ENCODE measurements at regions not wholly inside any gene's neighbourhood (a gene's known extent, or its start where the extent isn't known, plus 50 kb on each side); places are given as distances from the start of the nearest gene placed in this dataset.
"Not testable (repeated sequence)": the region's sequence is repeated elsewhere in the genome, so short reads cannot be mapped to it uniquely, and the experiment has no call there.

DNA sequence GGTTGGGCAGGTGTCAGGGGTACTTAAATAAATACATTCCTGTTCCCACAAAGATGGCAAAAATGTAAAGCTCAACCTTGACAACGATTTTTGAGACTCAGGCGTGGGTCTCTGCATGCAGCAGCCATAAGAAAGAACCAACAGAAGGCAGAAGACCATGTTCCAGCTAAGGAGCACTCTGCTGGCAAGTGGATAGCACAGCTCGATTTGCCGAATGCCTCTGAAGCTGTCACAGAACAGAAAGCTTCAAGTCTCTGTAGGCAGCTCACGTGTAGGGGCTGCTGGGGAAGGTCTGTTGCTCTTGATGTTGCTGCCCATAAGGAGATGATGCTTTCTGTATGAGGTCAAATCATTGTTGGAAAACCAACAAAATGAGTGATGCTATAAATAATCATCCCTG, 119.6 kb upstream of the GRIN3A start:
- DNase-seq (ENCODE audit: extremely low read depth, low read depth), result no peak
- TF ChIP-seq, protein P1, sequence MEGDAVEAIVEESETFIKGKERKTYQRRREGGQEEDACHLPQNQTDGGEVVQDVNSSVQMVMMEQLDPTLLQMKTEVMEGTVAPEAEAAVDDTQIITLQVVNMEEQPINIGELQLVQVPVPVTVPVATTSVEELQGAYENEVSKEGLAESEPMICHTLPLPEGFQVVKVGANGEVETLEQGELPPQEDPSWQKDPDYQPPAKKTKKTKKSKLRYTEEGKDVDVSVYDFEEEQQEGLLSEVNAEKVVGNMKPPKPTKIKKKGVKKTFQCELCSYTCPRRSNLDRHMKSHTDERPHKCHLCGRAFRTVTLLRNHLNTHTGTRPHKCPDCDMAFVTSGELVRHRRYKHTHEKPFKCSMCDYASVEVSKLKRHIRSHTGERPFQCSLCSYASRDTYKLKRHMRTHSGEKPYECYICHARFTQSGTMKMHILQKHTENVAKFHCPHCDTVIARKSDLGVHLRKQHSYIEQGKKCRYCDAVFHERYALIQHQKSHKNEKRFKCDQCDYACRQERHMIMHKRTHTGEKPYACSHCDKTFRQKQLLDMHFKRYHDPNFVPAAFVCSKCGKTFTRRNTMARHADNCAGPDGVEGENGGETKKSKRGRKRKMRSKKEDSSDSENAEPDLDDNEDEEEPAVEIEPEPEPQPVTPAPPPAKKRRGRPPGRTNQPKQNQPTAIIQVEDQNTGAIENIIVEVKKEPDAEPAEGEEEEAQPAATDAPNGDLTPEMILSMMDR (IDR thresholded peaks at IDR 0.05; ENCODE audit: low read depth, low read length), result no peak

DNA sequence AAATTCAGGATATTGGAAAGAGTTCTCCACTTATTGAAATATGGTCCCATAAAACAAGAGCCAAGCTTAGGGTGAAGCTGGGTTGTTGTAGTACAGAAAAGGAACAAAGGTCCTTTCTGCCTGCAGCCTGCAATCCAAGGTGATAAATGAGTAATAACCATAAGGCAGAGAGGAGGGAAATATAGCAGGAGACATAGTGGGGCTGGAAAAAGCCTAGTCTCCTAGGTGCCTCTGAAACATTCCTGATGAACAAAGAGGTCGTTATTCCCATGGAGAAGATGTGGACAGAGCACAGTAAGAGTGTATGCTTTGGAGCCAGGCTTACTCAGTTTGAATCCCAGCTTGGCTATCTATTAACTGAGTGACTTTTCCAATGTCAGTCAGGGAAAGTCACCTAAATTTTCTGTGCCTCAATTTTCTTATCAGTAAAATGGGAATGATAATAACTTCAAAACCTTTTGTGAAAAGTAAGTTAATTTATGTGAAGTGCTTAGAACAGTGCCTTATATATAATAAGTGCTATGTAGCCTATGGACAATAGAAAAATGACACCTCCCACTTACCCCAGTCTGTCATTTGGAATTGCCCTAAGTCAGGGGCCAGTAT, 110.8 kb upstream of the GRIN3A start:
- no peak for DNase-seq (ENCODE audit: extremely low read depth, low read depth)
- TF ChIP-seq, protein P1 (IDR thresholded peaks at IDR 0.05; ENCODE audit: low read depth, low read length), result no peak

DNA sequence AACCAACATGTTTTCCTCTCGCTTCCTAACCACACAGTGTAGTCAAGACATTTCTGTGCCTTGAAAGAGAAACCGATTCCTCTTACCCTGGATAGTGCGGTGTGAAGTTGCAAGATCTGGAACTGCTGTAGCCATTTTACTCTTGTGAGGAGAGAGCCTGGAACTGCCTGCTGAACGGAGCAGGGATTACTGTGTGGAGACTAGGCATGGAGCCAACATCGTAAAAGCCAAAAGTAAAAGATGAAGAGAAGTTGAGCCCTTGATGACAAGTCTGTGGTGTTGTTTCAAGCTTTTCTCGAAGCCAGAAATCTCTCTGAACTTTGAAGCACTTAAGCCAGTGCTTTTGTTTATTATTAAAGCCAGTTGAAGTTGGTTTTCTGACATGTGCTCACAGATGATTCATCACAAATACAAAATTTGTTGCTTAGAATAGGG, 110.1 kb upstream of the GRIN3A start:
- DNase-seq (ENCODE audit: extremely low read depth, low read depth), result no peak

DNA sequence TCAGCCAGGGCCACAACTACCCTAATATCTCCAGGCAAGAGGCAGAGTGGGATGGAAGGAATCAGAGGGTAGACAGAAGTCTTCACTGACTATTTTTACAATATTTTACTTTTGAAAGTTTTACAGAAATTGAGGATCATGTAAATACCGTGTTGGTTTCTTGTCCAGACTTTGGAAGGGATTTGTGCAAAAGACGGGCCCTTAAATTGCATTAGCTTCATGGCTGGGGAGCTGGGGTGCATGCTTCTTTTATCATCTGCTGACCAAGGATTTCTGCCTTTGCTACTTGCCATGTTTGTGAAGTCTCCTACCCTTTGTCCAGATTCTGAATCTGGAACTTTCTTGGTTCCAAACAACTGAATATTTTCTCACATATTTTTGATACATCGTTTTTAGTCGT, 107.7 kb upstream of the GRIN3A start:
- TF ChIP-seq, protein P1 (IDR thresholded peaks at IDR 0.05; ENCODE audit: low read depth, low read length), result no peak

More for the DNA sequence above, 110.1 kb upstream of the GRIN3A start:
- TF ChIP-seq, protein P1 (IDR thresholded peaks at IDR 0.05; ENCODE audit: low read depth, low read length), result no peak

DNA sequence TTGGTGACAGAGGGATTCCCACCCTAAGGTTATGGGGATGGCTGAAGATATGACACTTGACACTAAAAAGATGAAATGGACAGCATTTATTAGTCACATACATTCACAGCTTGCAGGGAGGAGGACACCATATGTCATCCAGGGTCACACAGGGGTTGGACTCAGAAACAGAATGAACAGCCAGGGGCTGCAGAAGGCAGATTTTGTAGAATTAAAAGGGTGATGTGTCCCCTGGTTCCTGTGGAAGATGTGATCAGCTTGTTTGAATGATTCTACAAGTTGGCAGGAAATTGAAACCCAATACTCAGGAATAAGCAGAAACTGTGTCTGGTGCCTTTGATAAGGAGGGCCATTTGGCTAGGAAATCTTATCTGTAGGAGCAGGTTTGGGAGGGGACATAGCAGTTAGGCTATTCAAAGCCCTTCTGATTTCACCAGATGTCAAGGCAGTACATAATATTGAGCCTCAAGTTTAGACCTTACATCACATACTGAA, 102.3 kb upstream of the GRIN3A start:
- no peak for DNase-seq (ENCODE audit: extremely low read depth, low read depth)
- TF ChIP-seq, protein P1 (IDR thresholded peaks at IDR 0.05; ENCODE audit: low read depth, low read length), result no peak

More for the DNA sequence above, 107.7 kb upstream of the GRIN3A start:
- no peak for DNase-seq (ENCODE audit: extremely low read depth, low read depth)

DNA sequence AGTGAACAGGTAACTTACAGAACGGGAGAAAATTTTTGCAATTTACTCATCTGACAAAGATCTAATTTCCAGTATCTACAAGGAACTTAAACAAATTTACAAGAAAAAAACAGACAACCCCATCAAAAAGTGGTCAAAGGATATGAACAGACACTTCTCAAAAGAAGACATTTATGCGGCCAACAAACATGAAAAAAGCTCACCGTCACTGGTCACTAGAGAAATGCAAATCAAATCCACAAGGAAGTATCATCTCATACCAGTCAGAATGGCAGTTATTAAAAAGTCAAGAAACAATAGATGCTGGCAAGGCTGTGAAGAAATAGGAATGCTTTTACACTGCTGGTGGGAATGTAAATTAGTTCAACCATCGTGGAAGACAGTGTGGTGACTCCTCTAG, 100.5 kb upstream of the GRIN3A start:
- DNase-seq (ENCODE audit: extremely low read depth, low read depth), result not testable (repeated sequence)

DNA sequence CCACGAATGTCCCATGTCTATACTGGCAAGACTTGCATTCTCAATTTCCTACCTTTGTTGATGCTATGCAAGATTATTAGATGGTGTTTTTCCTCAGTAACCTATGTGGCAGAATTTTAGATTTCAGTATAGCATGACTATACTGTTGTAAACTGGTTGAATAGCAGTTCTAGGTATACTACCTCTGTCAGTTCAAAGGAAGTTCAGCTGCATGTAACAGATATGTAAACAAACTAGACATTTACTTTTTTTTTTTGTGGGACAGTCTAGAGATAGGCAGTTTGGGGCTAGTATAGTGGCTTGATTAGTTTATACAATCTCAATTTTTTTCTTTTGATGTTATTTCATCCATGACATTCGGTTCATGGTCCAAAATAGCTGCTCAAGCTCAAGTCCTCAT, 97.6 kb upstream of the GRIN3A start:
- TF ChIP-seq, protein P1 (IDR thresholded peaks at IDR 0.05; ENCODE audit: low read depth, low read length), result no peak
- no peak for DNase-seq (ENCODE audit: extremely low read depth, low read depth)

DNA sequence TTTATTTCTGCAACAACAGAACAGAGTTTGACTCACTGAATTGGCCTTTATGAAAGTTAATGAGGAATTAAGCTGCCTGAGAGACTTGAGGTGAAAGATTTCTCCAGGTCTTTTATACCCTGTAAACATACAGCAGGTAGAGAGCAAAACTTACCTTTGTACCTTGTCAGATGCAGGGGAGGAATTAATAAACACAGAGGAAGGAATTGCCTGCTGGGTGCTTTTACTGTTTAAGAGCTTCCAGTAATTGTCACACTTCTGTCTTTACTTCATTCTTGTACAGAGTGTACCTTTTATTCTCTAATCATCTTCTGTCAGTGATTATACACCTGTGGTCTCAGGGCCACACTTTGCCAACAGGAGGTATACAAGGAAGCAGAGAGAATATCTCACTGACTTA, 94.0 kb upstream of the GRIN3A start:
- no peak for DNase-seq (ENCODE audit: extremely low read depth, low read depth)
- TF ChIP-seq, protein P1 (IDR thresholded peaks at IDR 0.05; ENCODE audit: low read depth, low read length), result no peak

DNA sequence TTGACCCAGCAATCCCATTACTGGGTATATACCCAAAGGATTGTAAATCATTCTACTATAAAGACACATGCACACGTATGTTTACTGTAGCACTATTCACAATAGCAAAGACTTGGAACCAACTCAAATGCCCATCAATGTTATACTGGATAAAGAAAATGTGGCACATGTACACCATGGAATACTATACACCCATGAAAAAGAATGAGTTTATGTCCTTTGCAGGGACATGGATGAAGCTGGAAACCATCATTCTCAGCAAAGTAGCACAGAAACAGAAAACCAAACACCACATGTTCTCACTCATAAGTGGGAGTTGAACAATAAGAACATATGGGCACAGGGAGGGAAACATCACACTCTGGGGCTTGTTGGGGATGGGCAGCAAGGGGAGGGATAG, 83.0 kb upstream of the GRIN3A start:
- not testable (repeated sequence) for DNase-seq (ENCODE audit: extremely low read depth, low read depth)

DNA sequence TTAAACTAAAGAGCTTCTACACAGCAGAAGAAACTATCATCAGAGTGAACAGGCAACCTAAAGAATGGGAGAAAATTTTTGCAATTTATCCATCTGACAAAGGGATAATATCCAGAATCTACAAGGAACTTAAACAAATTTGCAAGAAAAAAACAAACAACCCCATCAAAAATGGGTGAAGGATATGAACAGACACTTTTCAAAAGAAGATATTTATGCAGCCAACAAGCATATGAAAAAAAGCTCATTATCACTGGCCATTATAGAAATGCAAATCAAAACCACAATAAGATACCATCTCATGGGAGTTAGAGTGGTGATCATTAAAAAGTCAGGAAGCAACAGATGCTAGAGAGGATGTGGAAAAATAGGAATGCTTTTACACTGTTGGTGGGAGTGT, 82.5 kb upstream of the GRIN3A start:
- not testable (repeated sequence) for DNase-seq (ENCODE audit: extremely low read depth, low read depth)
